ENCODE measurements at regions not wholly inside any gene's neighbourhood (a gene's known extent, or its start where the extent isn't known, plus 50 kb on each side); places are given as distances from the start of the nearest gene placed in this dataset.

DNA sequence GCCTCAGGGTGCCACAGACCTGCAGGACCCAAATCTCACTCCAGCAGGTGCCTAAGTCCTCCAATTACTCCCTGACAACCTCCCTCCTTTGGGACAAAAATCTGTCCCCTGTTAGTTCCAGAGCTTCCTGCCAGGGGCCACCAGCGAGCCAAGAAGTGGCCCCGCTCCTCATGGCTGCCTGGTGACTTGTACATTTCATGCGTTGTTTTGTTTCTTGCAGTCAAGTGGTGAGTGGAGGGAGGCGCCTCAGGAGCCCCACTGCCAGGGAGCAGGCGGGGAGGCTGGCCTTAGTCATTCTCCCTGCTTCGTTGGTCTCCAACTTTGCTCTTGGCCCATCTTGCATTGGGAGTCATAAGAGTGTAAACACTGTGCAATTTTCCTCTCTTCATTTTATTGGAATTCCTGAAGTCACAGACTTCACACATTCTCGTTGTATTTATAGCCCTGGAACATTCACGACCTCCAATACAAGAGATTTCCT, 81.3 kb downstream of the KCNF1 start:
- H3K9me3 Mint-ChIP-seq = peaks cover 4% of the 10 kb centered on the region

DNA sequence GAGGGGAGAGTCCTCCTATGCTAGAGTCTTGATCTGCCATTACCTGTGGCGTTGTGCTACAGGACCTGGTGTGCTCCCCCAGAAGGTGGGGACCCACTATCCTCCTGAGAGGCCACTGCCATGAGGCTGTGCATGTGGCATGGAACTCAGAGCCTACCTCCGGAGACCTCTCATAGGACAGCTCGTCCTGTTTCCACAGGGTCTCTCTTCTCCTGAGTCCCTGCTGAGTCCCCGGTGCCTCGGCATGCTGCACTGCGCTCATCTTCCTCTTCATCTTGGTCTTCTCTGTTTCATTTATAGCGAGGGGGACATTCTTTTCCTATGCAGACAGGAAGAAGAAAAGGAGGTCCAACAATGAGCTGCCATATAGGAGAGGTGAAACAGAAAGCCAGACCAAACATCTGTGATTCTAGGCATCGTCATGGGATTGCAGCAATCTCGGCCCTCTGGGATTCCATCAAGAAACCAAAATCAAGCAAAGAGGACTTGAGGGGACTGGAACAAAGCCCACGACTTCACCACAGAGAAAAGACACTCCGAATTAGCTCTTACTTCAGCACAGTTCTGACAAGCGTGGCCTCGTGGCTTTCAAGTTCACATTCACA, 83.7 kb downstream of the KCNF1 start:
- DNase-seq = no peak
- H3K27ac Mint-ChIP-seq = no peak overlapping the region
- H3K9me3 Mint-ChIP-seq = peaks cover 4% of the 10 kb centered on the region
- no peaks in the 10 kb centered on the region for H3K36me3 Mint-ChIP-seq (ENCODE audit: low read depth)
- H3K4me3 Mint-ChIP-seq = no peak overlapping the region
- TF ChIP-seq, protein P1, sequence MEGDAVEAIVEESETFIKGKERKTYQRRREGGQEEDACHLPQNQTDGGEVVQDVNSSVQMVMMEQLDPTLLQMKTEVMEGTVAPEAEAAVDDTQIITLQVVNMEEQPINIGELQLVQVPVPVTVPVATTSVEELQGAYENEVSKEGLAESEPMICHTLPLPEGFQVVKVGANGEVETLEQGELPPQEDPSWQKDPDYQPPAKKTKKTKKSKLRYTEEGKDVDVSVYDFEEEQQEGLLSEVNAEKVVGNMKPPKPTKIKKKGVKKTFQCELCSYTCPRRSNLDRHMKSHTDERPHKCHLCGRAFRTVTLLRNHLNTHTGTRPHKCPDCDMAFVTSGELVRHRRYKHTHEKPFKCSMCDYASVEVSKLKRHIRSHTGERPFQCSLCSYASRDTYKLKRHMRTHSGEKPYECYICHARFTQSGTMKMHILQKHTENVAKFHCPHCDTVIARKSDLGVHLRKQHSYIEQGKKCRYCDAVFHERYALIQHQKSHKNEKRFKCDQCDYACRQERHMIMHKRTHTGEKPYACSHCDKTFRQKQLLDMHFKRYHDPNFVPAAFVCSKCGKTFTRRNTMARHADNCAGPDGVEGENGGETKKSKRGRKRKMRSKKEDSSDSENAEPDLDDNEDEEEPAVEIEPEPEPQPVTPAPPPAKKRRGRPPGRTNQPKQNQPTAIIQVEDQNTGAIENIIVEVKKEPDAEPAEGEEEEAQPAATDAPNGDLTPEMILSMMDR (IDR thresholded peaks at IDR 0.05) = no peak
- H3K4me1 Mint-ChIP-seq = peaks cover 6% of the 10 kb centered on the region
- peaks cover 6% of the 10 kb centered on the region for H3K27me3 Mint-ChIP-seq (ENCODE audit: low read depth, poor library complexity)

More for the DNA sequence above, 81.3 kb downstream of the KCNF1 start:
- peaks cover 6% of the 10 kb centered on the region for H3K4me1 Mint-ChIP-seq
- TF ChIP-seq, protein P1 (IDR thresholded peaks at IDR 0.05) = no peak
- H3K27me3 Mint-ChIP-seq (ENCODE audit: low read depth, poor library complexity) = peaks cover 12% of the 10 kb centered on the region
- H3K4me3 Mint-ChIP-seq = no peak overlapping the region
- H3K36me3 Mint-ChIP-seq (ENCODE audit: low read depth) = no peaks in the 10 kb centered on the region
- no peak for DNase-seq
- no peak overlapping the region for H3K27ac Mint-ChIP-seq

DNA sequence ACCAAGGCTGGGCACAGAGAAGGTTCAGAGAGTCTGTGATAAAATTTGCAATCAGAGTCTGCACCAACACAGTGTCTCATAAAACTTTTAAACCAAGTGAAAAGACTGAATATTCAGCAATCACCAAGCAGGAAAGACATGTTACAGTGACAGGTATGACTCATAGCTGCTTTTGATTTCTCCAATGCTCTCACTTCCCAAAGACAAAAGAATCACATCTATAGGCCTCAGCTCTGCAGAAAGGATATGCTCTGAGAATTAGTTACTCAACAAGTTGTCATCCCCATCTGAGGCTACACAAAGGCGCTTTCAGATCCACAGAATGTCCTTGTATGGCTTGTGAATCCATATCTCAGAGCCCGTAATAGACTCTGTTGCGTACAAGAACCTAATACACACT, 92.5 kb downstream of the KCNF1 start:
- no peaks in the 10 kb centered on the region for H3K36me3 Mint-ChIP-seq (ENCODE audit: low read depth)
- DNase-seq = no peak
- no peak overlapping the region for H3K27ac Mint-ChIP-seq
- TF ChIP-seq, protein P1 (IDR thresholded peaks at IDR 0.05) = no peak
- H3K4me1 Mint-ChIP-seq = peaks cover 5% of the 10 kb centered on the region
- H3K4me3 Mint-ChIP-seq = no peak overlapping the region
- H3K9me3 Mint-ChIP-seq = peaks cover 5% of the 10 kb centered on the region
- peaks cover 6% of the 10 kb centered on the region for H3K27me3 Mint-ChIP-seq (ENCODE audit: low read depth, poor library complexity)

DNA sequence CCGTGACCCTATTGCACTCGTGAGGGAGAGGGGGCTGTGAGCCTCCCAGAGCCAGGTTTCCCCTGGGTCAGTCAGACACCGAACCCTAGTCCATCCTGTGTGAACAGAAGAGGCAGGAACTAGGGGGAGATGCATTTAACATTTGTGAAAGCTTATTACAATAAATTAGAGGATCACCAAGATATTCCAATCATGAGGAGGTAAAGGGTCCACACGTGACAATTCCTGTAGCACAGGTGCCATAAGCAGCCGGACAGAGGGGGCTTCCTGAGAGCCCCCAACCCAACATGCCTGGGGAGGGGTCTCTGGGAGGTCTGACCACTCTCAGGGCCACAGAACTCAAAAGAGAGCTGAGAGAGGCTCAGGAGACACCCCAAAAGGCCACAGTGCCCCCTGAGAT, 93.3 kb downstream of the KCNF1 start:
- DNase-seq = no peak
- TF ChIP-seq, protein P1 (IDR thresholded peaks at IDR 0.05) = no peak
- no peak overlapping the region for H3K4me3 Mint-ChIP-seq
- peaks cover 5% of the 10 kb centered on the region for H3K9me3 Mint-ChIP-seq
- no peaks in the 10 kb centered on the region for H3K36me3 Mint-ChIP-seq (ENCODE audit: low read depth)
- H3K27me3 Mint-ChIP-seq (ENCODE audit: low read depth, poor library complexity) = peaks cover 6% of the 10 kb centered on the region
- H3K4me1 Mint-ChIP-seq = peaks cover 11% of the 10 kb centered on the region
- no peak overlapping the region for H3K27ac Mint-ChIP-seq

DNA sequence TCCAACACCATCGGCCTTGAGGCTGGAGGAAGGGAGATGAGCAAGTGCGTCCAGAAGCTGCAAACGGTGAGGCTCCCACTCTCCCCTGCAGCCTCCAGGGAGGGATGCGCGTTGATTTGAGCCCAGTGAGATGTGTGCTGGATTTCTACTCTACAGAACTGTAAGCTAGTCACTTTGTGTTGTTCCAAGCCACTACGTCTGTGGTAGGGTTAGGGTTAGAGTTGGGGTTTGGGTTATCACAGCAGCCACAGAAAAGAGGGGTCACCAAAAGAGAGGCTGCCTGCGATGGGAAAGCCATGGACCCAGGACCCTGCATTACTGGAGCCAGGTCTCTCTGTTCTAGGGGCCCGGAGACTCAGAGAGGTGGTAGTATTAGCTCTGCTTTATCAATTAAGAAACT, 94.5 kb downstream of the KCNF1 start:
- peaks cover 13% of the 10 kb centered on the region for H3K9me3 Mint-ChIP-seq
- peaks cover 6% of the 10 kb centered on the region for H3K27me3 Mint-ChIP-seq (ENCODE audit: low read depth, poor library complexity)
- TF ChIP-seq, protein P1 (IDR thresholded peaks at IDR 0.05) = no peak
- H3K4me3 Mint-ChIP-seq = no peak overlapping the region
- peaks cover 13% of the 10 kb centered on the region for H3K4me1 Mint-ChIP-seq
- DNase-seq = no peak
- H3K27ac Mint-ChIP-seq = no peak overlapping the region
- H3K36me3 Mint-ChIP-seq (ENCODE audit: low read depth) = no peaks in the 10 kb centered on the region
